ENCODE measurements at regions not wholly inside any gene's neighbourhood (a gene's known extent, or its start where the extent isn't known, plus 50 kb on each side); places are given as distances from the start of the nearest gene placed in this dataset.

DNA sequence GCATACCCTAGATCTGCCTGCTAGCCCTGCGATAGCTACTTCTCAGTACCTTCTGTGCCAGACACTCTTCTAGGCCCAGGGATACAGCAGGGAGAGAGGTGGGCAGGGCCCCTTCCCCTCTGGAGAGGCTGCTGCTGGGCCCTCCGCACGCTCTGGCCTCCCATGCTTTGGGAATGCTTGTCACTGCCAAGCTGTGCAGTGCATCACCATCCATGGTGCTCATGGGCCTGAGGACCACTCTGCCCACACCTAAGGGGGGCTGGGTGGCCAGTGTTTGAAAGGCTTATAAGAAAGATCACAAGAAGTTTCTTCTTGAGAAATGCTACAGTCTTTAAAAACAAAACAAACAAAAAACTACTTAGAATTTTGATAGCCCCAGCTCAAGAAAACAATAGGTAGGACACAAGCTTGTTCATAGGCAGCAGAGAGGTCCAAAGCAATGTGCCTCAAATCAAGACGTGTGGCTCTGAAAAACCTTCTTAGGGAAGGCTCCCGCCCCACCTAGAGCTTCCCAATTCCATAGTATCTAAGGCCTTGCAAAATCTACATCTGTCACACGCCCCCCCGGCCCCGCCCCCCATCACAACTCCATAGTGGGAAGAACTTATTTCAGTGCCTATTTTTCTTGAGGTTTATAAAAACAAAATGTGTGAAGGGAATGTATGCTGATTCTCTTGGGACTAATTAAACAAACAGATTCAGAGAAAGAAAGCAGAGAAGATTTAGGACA is 145.8 kb downstream of the TM9SF2 start:
- no peak for DNase-seq
- Mint-ChIP-seq H3K4me1 (peaks cover 11% of the 10 kb centered on the region), H3K36me3 (ENCODE audit: low read depth) (peaks cover 2% of the 10 kb centered on the region), H3K27me3 (no peaks in the 10 kb centered on the region), H3K27ac (no peak overlapping the region), H3K4me3 (no peak overlapping the region)
- no peak for ATAC-seq
- no peaks in the 10 kb centered on the region for H3K9me3 ChIP-seq (ENCODE audit: control insufficient read depth, low read length, poor library complexity, severe bottlenecking)

DNA sequence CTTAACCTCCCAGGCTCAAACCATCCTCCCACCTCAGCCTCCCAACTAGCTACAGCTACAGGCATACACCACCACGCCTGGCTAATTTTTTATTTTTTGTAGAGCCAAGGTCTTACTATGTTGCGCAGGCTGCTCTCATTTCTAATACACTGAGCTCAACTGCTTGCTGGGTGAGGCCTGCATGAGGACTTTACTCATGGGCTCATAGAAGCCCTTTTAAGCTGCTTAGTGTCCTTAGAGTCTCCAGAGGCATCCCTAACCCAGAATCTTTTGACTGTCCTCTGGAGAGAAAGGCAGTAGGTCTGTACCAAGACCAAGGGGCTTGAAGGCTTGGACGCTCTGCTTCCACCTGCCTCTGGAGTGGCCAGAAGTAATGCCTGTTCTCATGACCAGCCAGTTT is 141.6 kb downstream of the TM9SF2 start:
- Mint-ChIP-seq H3K4me1 (peaks cover 7% of the 10 kb centered on the region), H3K27me3 (no peaks in the 10 kb centered on the region), H3K27ac (peak overlapping the region; percentile 37), H3K36me3 (ENCODE audit: low read depth) (peaks cover 2% of the 10 kb centered on the region), H3K4me3 (no peak overlapping the region)
- no peak for ATAC-seq
- no peaks in the 10 kb centered on the region for H3K9me3 ChIP-seq (ENCODE audit: control insufficient read depth, low read length, poor library complexity, severe bottlenecking)
- DNase-seq: no peak

DNA sequence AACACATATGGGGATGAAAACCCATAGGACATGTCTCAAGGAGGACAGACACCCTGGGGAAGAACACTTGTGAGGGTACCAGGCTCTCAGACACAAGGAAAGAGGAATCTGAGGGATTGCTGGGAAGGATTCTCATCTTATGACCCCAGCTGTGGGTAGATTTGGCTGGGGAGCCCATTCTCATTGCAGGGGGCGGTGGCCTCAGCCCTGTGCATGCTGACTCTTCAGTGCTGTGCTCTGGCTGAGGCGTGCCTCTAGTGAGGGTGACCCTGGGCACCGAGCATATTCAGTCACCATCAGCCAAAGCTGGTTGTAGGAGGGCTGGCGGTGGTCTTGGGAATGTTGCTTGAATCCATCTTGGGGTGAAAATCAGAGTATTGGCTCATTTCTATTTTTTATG is 140.7 kb downstream of the TM9SF2 start:
- Mint-ChIP-seq H3K36me3 (ENCODE audit: low read depth) (peaks cover 2% of the 10 kb centered on the region), H3K27ac (no peak overlapping the region), H3K4me1 (peaks cover 7% of the 10 kb centered on the region), H3K4me3 (no peak overlapping the region), H3K27me3 (no peaks in the 10 kb centered on the region)
- DNase-seq (no peak), ATAC-seq (no peak)
- H3K9me3 ChIP-seq (ENCODE audit: control insufficient read depth, low read length, poor library complexity, severe bottlenecking): no peaks in the 10 kb centered on the region

DNA sequence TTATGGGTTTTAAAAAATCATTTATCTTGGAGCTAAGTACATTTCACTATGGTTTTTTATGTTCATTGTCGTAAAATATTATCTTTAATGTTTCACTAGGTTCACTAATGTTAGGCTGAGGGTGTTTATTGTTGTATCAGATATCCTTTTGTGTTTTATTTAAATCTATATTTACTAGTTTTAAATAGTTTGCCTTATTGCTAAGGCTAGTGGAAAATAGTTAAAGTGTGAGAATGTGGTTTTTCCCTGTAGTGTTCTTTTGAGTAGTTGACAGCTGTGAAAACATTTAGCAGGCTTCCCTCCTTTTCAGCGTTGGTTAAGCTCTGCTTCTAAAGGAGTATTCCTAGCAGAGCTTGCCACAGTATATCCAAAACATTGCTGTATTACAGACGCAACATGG is 139.0 kb downstream of the TM9SF2 start:
- Mint-ChIP-seq H3K27me3 (no peaks in the 10 kb centered on the region), H3K27ac (no peak overlapping the region), H3K4me3 (no peak overlapping the region), H3K4me1 (peaks cover 13% of the 10 kb centered on the region), H3K36me3 (ENCODE audit: low read depth) (peaks cover 2% of the 10 kb centered on the region)
- DNase-seq (no peak), ATAC-seq (no peak)
- no peaks in the 10 kb centered on the region for H3K9me3 ChIP-seq (ENCODE audit: control insufficient read depth, low read length, poor library complexity, severe bottlenecking)

DNA sequence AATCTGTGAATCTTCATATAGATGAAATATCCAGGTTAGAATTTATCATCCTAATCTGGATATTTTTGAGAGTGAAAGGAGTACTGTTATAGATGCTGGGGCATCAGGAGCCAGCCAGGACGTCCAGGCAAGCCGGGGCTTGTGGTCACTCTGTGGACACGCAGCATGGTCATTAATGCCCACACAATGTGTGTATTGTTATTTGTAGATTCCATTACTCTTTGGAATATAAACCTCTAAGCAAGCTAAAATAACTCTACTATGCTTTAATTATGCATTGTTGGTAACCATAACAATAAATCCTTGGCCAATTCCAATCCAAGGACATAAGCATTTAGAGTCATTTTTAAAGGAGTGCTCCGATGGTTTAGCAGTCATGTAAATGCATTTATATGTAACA is 137.9 kb downstream of the TM9SF2 start:
- Mint-ChIP-seq H3K27me3 (no peaks in the 10 kb centered on the region), H3K27ac (no peak overlapping the region), H3K4me3 (no peak overlapping the region), H3K4me1 (peaks cover 17% of the 10 kb centered on the region), H3K36me3 (ENCODE audit: low read depth) (no peaks in the 10 kb centered on the region)
- H3K9me3 ChIP-seq (ENCODE audit: control insufficient read depth, low read length, poor library complexity, severe bottlenecking): no peaks in the 10 kb centered on the region
- ATAC-seq (no peak), DNase-seq (no peak)

DNA sequence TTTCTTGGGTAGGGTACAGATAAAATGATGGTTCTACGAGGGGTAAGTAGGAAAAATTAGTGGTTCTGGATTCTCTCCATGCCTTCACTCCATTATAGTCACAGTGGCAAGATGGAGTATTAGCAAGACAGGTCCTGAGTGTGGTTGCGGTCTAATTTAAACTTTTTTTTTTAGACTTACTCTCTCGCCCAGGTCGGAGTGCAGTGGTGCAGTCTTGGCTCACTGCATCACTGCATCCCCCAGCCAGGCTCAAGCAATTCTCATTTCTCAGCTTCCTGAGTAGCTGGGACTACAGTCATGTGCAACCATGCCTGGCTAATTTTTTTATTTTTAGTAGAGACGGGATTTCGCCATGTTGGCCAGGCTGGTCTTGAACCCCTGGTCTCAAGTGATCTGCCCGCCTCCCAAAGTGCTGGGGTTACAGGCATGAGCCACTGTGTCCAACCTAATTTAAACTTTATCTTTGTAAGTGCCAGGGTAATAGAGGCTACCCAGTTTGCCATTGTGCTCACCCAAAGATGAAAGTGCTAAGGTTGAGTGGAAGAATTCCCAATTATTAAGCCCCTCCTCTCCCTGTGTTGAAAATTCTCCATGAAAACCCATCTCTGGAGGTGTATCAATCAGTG is 135.6 kb downstream of the TM9SF2 start:
- Mint-ChIP-seq H3K4me3 (no peak overlapping the region), H3K36me3 (ENCODE audit: low read depth) (peaks cover 3% of the 10 kb centered on the region), H3K27me3 (no peaks in the 10 kb centered on the region), H3K27ac (no peak overlapping the region), H3K4me1 (peaks cover 17% of the 10 kb centered on the region)
- no peak for DNase-seq
- H3K9me3 ChIP-seq (ENCODE audit: control insufficient read depth, low read length, poor library complexity, severe bottlenecking): no peaks in the 10 kb centered on the region
- ATAC-seq: no peak

DNA sequence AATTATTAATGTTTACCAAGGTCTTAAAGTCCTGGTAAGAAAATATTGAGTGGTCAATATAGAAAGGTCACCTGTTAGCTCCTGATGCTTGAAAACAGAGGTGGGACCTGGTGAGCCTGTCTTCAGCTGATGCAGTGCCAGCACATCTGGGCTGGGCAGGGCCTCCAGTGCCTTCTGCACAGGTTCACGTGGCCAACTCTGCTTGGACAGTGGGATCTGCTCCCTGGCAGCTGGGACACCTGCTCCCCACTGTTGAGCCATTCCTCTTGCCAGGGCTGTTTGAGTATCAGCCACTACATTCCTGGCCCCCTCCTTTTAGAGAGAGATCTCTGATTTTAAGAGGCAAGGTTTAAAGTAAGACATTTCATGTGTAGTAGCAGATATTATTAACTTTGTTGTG is 135.0 kb downstream of the TM9SF2 start:
- Mint-ChIP-seq H3K4me1 (peaks cover 17% of the 10 kb centered on the region), H3K4me3 (no peak overlapping the region), H3K36me3 (ENCODE audit: low read depth) (peaks cover 3% of the 10 kb centered on the region), H3K27me3 (no peaks in the 10 kb centered on the region), H3K27ac (no peak overlapping the region)
- no peak for DNase-seq
- no peak for ATAC-seq
- H3K9me3 ChIP-seq (ENCODE audit: control insufficient read depth, low read length, poor library complexity, severe bottlenecking): no peaks in the 10 kb centered on the region

DNA sequence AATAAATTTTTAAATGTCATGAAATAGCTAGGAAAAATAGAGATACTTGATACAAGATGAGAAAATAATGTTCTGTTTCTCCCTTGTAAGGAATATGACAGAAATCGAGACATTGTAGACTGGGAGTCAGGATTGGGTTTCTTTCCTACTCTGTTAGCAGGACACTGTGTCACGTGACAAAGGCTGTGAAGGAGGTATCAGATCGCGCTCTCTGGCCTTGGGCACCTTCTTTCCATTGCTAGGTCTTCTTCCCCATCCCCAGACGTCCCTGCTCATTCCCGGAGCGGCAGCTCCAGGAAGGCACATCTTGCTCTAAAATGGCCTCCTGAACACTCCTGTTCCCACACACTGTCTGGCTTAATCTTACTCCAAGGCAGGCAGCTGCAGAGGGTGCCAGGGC is 133.4 kb downstream of the TM9SF2 start:
- DNase-seq: no peak
- H3K9me3 ChIP-seq (ENCODE audit: control insufficient read depth, low read length, poor library complexity, severe bottlenecking): no peaks in the 10 kb centered on the region
- no peak for ATAC-seq
- peaks cover 3% of the 10 kb centered on the region for H3K36me3 Mint-ChIP-seq (ENCODE audit: low read depth)
- H3K4me1 Mint-ChIP-seq: peaks cover 20% of the 10 kb centered on the region
- no peak overlapping the region for H3K4me3 Mint-ChIP-seq
- no peak overlapping the region for H3K27ac Mint-ChIP-seq
- H3K27me3 Mint-ChIP-seq: no peaks in the 10 kb centered on the region

DNA sequence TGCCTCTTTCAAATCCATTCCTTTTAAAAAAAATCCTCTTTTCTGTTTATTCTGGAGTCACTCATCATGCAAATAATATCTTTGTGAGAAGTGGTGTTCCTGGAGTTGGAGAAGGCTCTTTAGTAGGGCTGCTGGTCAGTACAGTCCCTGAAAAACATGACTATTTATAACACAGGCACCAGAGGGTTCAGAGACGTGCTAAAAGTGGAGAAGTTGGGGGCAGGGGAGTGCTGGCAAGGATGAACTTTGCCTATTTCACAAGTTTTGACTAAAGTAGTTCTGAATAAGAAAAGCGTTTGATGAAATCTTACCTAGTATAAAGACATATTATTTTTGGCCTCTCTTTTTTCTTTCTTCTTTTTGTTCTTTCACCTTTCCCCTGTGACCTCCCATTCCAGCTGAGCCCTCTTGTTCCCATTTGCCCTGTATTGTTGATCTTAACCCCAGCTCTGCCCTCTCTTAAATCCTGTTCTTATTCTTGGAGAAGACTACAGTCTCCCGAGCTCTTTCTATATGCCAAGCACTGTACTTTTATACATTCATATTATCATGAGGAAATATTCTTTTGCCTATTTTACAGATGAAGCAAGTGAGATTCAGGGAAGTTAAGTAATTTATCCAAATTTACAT is 129.1 kb downstream of the TM9SF2 start:
- Mint-ChIP-seq H3K4me1 (peaks cover 27% of the 10 kb centered on the region), H3K4me3 (no peak overlapping the region), H3K36me3 (ENCODE audit: low read depth) (peaks cover 7% of the 10 kb centered on the region), H3K27me3 (no peaks in the 10 kb centered on the region), H3K27ac (peak overlapping the region; percentile 16)
- no peak for ATAC-seq
- H3K9me3 ChIP-seq (ENCODE audit: control insufficient read depth, low read length, poor library complexity, severe bottlenecking): no peaks in the 10 kb centered on the region
- DNase-seq: no peak

DNA sequence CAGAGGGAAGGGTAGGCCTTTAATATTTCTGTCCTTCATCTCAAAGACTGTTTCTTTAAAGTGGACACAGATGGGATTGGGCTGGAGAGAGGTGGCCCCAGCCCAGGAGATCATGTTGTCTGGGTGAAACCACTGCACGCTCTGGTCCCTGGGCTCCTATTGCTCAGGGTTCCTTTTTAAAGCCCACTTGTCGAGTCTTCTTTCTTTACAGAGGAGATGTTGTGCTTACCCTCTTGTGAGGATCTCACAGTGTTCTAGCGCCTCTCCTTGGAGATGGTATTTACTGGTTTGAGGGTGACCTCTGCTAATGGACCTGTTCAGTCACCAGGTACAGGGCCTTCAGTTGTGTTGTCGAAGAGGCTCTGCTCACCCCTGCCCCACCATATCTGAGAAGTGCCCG is 128.4 kb downstream of the TM9SF2 start:
- H3K4me3 Mint-ChIP-seq: no peak overlapping the region
- H3K27ac Mint-ChIP-seq: peak overlapping the region; percentile 16
- no peaks in the 10 kb centered on the region for H3K9me3 ChIP-seq (ENCODE audit: control insufficient read depth, low read length, poor library complexity, severe bottlenecking)
- peaks cover 7% of the 10 kb centered on the region for H3K36me3 Mint-ChIP-seq (ENCODE audit: low read depth)
- DNase-seq (no peak), ATAC-seq (no peak)
- H3K4me1 Mint-ChIP-seq: peaks cover 25% of the 10 kb centered on the region
- H3K27me3 Mint-ChIP-seq: no peaks in the 10 kb centered on the region

DNA sequence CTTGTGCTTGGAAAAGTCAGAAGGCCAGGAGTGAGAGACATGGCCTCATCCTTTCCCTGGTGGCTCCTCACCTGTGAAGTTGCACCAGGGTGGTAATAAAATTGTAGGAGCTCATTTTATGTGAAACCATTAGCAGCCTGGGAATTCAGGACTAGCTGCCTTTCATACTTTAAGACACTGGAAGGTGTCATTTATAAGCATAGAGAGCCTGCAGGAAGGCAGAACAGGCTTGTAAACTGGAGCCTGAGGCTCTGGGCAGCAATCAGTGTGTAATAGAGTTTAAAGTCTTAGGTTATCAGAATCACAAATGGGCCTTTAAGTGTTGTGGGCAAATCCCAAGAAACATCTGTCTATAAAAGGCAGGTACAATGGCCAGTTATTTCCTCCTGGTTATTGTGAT is 127.2 kb downstream of the TM9SF2 start:
- no peak for ATAC-seq
- H3K4me1 Mint-ChIP-seq: peaks cover 25% of the 10 kb centered on the region

DNA sequence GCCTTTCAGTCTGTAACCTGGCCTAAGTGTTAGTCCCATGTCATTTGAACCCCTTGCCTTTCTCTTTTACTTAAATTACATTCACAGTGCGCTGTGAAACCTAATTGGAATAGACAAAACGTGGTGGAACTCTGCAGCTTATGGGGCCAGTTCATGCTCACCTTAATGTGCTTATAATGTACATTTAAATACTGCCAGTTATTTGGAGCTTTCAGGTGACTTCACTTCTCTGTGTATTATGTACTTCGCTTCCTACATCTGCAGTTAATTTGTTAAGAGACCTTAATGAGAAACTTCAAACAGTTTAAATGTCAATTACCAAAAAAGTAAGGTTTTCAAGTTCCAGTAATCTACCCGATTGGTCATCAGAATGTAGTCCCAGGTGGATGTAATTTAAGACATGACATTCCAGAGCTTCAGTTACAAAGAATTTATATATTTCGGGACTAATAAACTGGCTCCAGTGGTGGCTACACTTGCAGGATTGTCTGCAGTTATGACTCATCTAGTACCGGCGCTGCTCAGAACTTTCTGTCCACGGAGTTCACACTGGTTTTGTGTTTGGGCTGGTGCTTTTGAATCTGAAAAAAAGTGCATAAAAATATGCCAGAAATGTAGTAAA is 125.3 kb downstream of the TM9SF2 start:
- Mint-ChIP-seq H3K4me3 (no peak overlapping the region), H3K27me3 (no peaks in the 10 kb centered on the region), H3K4me1 (peaks cover 28% of the 10 kb centered on the region), H3K27ac (peak overlapping the region; percentile 39), H3K36me3 (ENCODE audit: low read depth) (peaks cover 9% of the 10 kb centered on the region)
- no peaks in the 10 kb centered on the region for H3K9me3 ChIP-seq (ENCODE audit: control insufficient read depth, low read length, poor library complexity, severe bottlenecking)
- no peak for ATAC-seq
- no peak for DNase-seq

More for the DNA sequence above, 127.2 kb downstream of the TM9SF2 start:
- Mint-ChIP-seq H3K36me3 (ENCODE audit: low read depth) (peaks cover 5% of the 10 kb centered on the region), H3K4me3 (no peak overlapping the region), H3K27ac (no peak overlapping the region), H3K27me3 (no peaks in the 10 kb centered on the region)
- H3K9me3 ChIP-seq (ENCODE audit: control insufficient read depth, low read length, poor library complexity, severe bottlenecking): no peaks in the 10 kb centered on the region
- DNase-seq: no peak

DNA sequence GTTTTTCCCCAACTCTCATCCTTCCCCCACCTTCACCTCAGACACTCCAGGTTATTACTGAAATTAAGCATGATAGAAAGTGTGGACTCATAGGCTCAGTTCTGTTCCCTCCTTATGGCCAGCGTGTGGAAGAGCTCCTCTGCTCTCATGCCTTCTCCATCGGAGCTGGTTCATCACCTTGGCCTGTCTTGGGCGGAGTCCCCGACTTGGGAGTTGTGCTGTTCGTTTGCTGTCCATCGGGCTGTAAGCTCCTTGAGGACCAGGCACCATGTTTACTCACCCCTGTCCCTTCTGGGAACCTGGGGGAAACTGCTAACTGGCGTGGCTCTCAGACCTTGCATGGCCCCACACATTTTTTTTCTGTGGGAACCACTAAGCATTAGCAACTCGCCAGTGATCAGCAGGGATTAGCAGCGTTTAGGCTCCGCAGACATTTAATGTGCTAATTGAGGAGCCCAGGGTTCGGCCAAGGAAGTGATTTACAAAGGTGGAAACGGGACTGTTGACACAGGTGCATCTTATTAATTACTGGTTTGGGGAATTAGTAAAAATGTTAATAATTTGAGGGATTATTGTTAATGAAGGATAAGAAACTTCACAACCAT is 123.8 kb downstream of the TM9SF2 start:
- H3K27ac Mint-ChIP-seq: no peak overlapping the region
- H3K4me1 Mint-ChIP-seq: peaks cover 27% of the 10 kb centered on the region
- ATAC-seq (no peak), DNase-seq (no peak)
- H3K9me3 ChIP-seq (ENCODE audit: control insufficient read depth, low read length, poor library complexity, severe bottlenecking): no peaks in the 10 kb centered on the region
- H3K27me3 Mint-ChIP-seq: no peaks in the 10 kb centered on the region
- H3K4me3 Mint-ChIP-seq: no peak overlapping the region
- H3K36me3 Mint-ChIP-seq (ENCODE audit: low read depth): peaks cover 13% of the 10 kb centered on the region

All from T-helper 17 cell (primary cell).